HEK293 (cell line): ENCODE measurements at regions not wholly inside any gene's neighbourhood (a gene's known extent, or its start where the extent isn't known, plus 50 kb on each side); places are given as distances from the start of the nearest gene placed in this dataset.
"Not testable (repeated sequence)": the region's sequence is repeated elsewhere in the genome, so short reads cannot be mapped to it uniquely, and the experiment has no call there.

Experiments
- CTCF ChIA-PET: fragments of 350-600 bp; formaldehyde crosslinking; extraction: SDS; loops from one replicate; lab custom pipeline; 2021; ENCODE audit warnings: antibody characterized with exemption; lab: Yijun Ruan, JAX
- POLR2A ChIA-PET: fragments of 300-600 bp; formaldehyde crosslinking; extraction: SDS; loops from one replicate; lab custom pipeline; 2020; ENCODE audit warnings: antibody characterized with exemption, inconsistent platforms; lab: Yijun Ruan, JAX
- H3K27ac ChIP-seq: fragments of 200-500 bp; sonication (Bioruptor generic); 2 replicates; pipeline ENCODE4 v1.5.1; 2014; ENCODE audit warnings: low read depth, low read length, control low read depth, inconsistent platforms; ENCODE audit errors: extremely low read depth
- H3K36me3 ChIP-seq, 2 experiments: fragments of 200-500 bp in 1 of 2; sonication (Bioruptor generic) in 1 of 2; 1 replicate in 1 of 2; 2 replicates in 1 of 2; pipeline ENCODE4 v1.5.1; 2014 to 2017; ENCODE audit warnings: inconsistent platforms in 2 of 2, low read length in 2 of 2; ENCODE audit not compliant: control insufficient read depth in 2 of 2, insufficient read depth in 1 of 2
- H3K4me1 ChIP-seq: fragments of 200-500 bp; sonication (Bioruptor generic); 2 replicates; pipeline ENCODE4 v1.5.1; 2014; ENCODE audit warnings: mild to moderate bottlenecking, low read length, inconsistent platforms; ENCODE audit not compliant: control insufficient read depth, insufficient read depth
- H3K4me3 ChIP-seq: 2 replicates; pipeline ENCODE4 v1.5.1; 2011; ENCODE audit warnings: low read depth, mild to moderate bottlenecking, control low read depth, low read length, moderate library complexity
- H3K9me3 ChIP-seq: fragments of 200-500 bp; sonication (Bioruptor generic); 2 replicates; pipeline ENCODE4 v1.5.1; 2014; ENCODE audit warnings: low read depth, low read length, inconsistent platforms; ENCODE audit not compliant: control insufficient read depth, insufficient read depth
- ZFP41 ChIP-seq: fragments of 450-650 bp; formaldehyde crosslinking; IDR thresholded peaks from 2 replicates; pipeline ENCODE4 v1.5.1; 2016; ENCODE audit warnings: missing biosample characterization, missing genetic modification characterization, borderline replicate concordance
- ZNF114 ChIP-seq: fragments of 450-650 bp; formaldehyde crosslinking; IDR thresholded peaks from 2 replicates; pipeline ENCODE4 v1.5.0; 2017; ENCODE audit warnings: missing biosample characterization, missing genetic modification characterization
- ZNF335 ChIP-seq: fragments of 450-650 bp; formaldehyde crosslinking; conservative IDR thresholded peaks from 2 replicates; pipeline ENCODE4 v1.5.1; 2016; ENCODE audit warnings: missing biosample characterization, missing genetic modification characterization
- ZNF488 ChIP-seq: fragments of 450-650 bp; formaldehyde crosslinking; IDR thresholded peaks from 2 replicates; pipeline ENCODE4 v1.5.1; 2016; ENCODE audit warnings: missing biosample characterization, missing genetic modification characterization
- ZNF629 ChIP-seq: fragments of 450-650 bp; formaldehyde crosslinking; IDR thresholded peaks from 2 replicates; pipeline ENCODE4 v1.5.1; 2017; ENCODE audit warnings: missing biosample characterization, missing genetic modification characterization

GRCh38 chr9:65455751-65456647 lies 171.0 kb upstream of the FOXD4L5 start:
- H3K27ac ChIP-seq, CTCF ChIA-PET, H3K4me3 ChIP-seq, POLR2A ChIA-PET, H3K4me1 ChIP-seq, H3K36me3 ChIP-seq, H3K9me3 ChIP-seq: not testable (repeated sequence)

DNA sequence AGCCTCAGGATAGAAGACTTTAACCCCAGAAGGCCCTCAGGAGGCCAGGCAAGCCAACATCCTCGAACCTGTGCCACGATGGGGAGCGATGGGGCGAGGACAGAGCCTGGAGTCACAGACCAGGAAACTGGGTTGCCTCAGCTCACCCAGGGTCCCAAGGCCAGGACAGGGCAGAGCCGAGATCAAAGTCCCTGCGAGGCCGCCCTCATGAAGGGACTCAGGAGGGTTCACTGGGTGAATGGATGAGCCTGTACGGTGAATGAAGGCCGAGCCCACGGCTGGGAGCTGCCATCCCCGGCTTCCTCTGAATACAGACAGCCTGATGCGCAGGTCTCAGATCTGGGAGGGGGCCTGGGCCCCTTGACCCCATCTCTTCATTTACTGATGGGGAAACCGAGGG lies 170.1 kb upstream of the FOXD4L5 start:
- POLR2A ChIA-PET, H3K27ac ChIP-seq, CTCF ChIA-PET, H3K9me3 ChIP-seq, H3K36me3 ChIP-seq, H3K4me1 ChIP-seq, H3K4me3 ChIP-seq: not testable (repeated sequence)

GRCh38 chr9:65454666-65455065 lies 169.7 kb upstream of the FOXD4L5 start:
- H3K9me3 ChIP-seq, H3K4me1 ChIP-seq, H3K4me3 ChIP-seq, H3K27ac ChIP-seq, H3K36me3 ChIP-seq, POLR2A ChIA-PET, CTCF ChIA-PET: not testable (repeated sequence)

- H3K9me3 ChIP-seq, H3K27ac ChIP-seq, POLR2A ChIA-PET, H3K4me1 ChIP-seq, H3K4me3 ChIP-seq, CTCF ChIA-PET, H3K36me3 ChIP-seq: not testable (repeated sequence)
Measured at GRCh38 chr9:65454034-65454433, 169.0 kb upstream of the FOXD4L5 start.

GRCh38 chr9:65449886-65450610 lies 165.0 kb upstream of the FOXD4L5 start:
- H3K27ac ChIP-seq, H3K4me3 ChIP-seq, CTCF ChIA-PET, H3K4me1 ChIP-seq, POLR2A ChIA-PET, H3K9me3 ChIP-seq, H3K36me3 ChIP-seq: not testable (repeated sequence)

DNA sequence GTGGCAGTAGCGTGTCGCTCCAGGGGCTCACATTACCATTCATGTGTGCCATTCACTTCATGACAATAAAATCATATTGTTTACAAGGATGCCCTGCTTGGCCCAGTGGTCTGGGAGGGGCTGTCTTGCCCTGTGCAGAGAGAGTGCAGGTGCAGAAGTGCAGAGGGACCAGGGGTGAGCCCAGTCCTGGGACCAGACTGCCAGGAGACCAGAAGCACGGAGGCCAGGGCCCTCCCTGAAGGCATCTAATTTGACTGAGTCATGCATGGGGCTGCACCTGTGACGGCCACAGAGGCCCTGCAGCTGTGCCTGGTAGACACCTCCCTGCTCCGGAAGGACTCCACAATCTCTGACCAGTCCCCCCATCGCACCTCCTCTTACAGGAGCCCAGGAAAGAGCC lies 164.4 kb upstream of the FOXD4L5 start:
- H3K9me3 ChIP-seq: no peaks in the 10 kb centered on the region
- H3K36me3 ChIP-seq: no peaks in the 10 kb centered on the region
- H3K4me1 ChIP-seq: no peaks in the 10 kb centered on the region
- POLR2A ChIA-PET: no interaction called here
- CTCF ChIA-PET: no interaction called here
- no peak for TF ChIP-seq ZNF629 (tag by site-specific recombination)
- no peak for TF ChIP-seq ZNF114 (tag by site-specific recombination)
- TF ChIP-seq ZFP41 (tag by site-specific recombination): no peak
- TF ChIP-seq ZNF488 (tag by site-specific recombination): no peak
- TF ChIP-seq ZNF335: no peak
- no peak overlapping the region for H3K27ac ChIP-seq
- H3K4me3 ChIP-seq: no peak overlapping the region

- H3K36me3 ChIP-seq, H3K4me1 ChIP-seq, H3K9me3 ChIP-seq, POLR2A ChIA-PET, H3K27ac ChIP-seq, H3K4me3 ChIP-seq, CTCF ChIA-PET: not testable (repeated sequence)
Measured at GRCh38 chr9:65447146-65447545, 162.1 kb upstream of the FOXD4L5 start.

- H3K4me3 ChIP-seq, POLR2A ChIA-PET, CTCF ChIA-PET, H3K9me3 ChIP-seq, H3K27ac ChIP-seq, H3K36me3 ChIP-seq, H3K4me1 ChIP-seq: not testable (repeated sequence)
Measured at GRCh38 chr9:65445991-65446390, 161.0 kb upstream of the FOXD4L5 start.
